ENCODE measurements at regions not wholly inside any gene's neighbourhood (a gene's known extent, or its start where the extent isn't known, plus 50 kb on each side); places are given as distances from the start of the nearest gene placed in this dataset.

- TF ChIP-seq, protein P1, sequence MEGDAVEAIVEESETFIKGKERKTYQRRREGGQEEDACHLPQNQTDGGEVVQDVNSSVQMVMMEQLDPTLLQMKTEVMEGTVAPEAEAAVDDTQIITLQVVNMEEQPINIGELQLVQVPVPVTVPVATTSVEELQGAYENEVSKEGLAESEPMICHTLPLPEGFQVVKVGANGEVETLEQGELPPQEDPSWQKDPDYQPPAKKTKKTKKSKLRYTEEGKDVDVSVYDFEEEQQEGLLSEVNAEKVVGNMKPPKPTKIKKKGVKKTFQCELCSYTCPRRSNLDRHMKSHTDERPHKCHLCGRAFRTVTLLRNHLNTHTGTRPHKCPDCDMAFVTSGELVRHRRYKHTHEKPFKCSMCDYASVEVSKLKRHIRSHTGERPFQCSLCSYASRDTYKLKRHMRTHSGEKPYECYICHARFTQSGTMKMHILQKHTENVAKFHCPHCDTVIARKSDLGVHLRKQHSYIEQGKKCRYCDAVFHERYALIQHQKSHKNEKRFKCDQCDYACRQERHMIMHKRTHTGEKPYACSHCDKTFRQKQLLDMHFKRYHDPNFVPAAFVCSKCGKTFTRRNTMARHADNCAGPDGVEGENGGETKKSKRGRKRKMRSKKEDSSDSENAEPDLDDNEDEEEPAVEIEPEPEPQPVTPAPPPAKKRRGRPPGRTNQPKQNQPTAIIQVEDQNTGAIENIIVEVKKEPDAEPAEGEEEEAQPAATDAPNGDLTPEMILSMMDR (conservative IDR thresholded peaks at IDR 0.05) = no peak
- no peak overlapping the region for H3K27ac ChIP-seq
These were observed 240.8 kb upstream of the ZPLD1 start for GRCh38 chr3:102194001-102194400.

DNA sequence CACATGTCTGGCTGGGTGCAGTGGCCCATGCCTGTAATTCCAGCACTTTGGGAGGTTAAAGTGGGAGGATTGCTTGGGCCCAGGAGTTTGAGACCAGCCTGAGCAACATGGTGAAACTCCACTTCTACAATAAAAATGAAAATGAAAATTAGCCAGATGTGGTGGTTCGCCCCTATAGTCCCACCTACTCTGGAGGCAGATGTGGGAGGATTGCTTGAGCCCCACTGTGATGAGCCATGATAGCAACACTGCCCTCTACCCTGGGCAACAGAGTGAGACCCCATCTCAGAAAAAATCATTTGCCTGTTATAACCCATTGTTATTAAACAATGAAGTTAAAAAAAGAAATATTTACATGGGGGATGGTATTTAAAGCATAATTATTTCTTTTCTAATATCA lies 240.1 kb upstream of the ZPLD1 start:
- TF ChIP-seq, protein P1 (conservative IDR thresholded peaks at IDR 0.05) = no peak
- no peak overlapping the region for H3K27ac ChIP-seq

DNA sequence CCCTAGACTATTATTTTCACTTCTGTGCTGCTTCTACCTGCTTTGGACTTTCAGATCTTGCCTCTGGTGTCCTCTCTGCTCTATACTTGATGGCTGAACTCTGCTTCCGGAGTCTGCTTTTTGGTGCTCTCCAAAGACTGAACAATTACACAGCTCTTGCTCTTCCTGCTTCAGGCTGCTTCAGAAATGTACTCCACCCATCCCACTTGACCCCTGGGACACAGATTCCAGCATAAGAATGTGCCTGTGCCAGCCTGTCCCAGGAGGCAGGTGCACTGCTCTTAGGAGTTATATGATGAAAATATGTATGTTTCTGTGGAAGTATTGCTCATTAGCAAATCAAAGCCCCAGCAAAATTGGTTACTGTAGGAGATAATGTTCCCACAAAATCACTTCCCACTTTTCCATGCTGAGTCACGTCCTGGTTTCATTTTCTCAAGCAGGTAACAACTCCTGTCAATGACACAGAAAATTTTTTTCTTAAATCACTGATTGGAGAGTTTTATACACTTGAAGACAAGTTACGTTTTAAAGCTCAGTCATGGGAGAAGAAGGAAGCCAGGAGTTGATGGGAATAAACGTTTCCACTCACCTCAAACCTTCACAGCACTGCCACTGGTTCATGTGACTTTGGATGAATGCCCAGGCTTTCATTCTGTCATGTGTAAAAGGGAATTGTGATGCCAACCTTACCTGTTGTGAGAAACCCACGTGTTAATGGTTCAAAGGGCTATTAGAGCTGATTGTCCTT lies 239.4 kb upstream of the ZPLD1 start:
- TF ChIP-seq, protein P1 (conservative IDR thresholded peaks at IDR 0.05) = no peak
- no peak overlapping the region for H3K27ac ChIP-seq

- TF ChIP-seq, protein P1 (conservative IDR thresholded peaks at IDR 0.05) = no peak
- no peak overlapping the region for H3K27ac ChIP-seq
These were observed 234.7 kb upstream of the ZPLD1 start for GRCh38 chr3:102200126-102200525.

GRCh38 chr3:102200560-102200959 lies 234.3 kb upstream of the ZPLD1 start:
- TF ChIP-seq, protein P1 (conservative IDR thresholded peaks at IDR 0.05) = no peak
- no peak overlapping the region for H3K27ac ChIP-seq

DNA sequence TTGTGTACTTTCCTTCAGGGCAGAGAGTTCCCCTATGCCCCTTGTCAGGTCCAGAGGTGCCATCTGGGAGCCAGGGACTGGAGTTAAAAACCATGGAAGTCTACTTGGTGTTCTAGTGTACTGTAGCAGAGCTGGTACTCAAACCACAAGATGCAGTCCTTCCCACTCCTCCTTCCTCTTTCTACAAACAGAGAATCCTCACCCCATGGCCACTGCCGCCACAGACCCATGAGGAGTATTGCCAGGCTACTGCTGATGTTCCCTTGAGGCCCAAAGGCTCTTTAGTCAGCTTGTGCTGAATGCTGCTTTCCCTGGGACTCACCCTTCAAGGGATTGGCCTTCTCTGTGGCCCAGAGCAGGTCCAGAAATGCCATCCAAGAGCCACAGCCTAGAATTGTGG lies 229.2 kb upstream of the ZPLD1 start:
- TF ChIP-seq, protein P1 (conservative IDR thresholded peaks at IDR 0.05) = no peak

GRCh38 chr3:102206511-102207031 lies 228.2 kb upstream of the ZPLD1 start:
- H3K27ac ChIP-seq = no peak overlapping the region
- TF ChIP-seq, protein P1 (conservative IDR thresholded peaks at IDR 0.05) = no peak

More for the DNA sequence above, 229.2 kb upstream of the ZPLD1 start:
- no peak overlapping the region for H3K27ac ChIP-seq

All from VCaP (cell line).